Myocyte (in vitro differentiated cells): ENCODE measurements at regions not wholly inside any gene's neighbourhood (a gene's known extent, or its start where the extent isn't known, plus 50 kb on each side); places are given as distances from the start of the nearest gene placed in this dataset.
"Not testable (repeated sequence)": the region's sequence is repeated elsewhere in the genome, so short reads cannot be mapped to it uniquely, and the experiment has no call there.

Source experiments
- DNase-seq: peaks from one replicate; pipeline ENCODE4 v3.0.0-alpha.2; 2012; ENCODE audit warnings: low read depth

DNA sequence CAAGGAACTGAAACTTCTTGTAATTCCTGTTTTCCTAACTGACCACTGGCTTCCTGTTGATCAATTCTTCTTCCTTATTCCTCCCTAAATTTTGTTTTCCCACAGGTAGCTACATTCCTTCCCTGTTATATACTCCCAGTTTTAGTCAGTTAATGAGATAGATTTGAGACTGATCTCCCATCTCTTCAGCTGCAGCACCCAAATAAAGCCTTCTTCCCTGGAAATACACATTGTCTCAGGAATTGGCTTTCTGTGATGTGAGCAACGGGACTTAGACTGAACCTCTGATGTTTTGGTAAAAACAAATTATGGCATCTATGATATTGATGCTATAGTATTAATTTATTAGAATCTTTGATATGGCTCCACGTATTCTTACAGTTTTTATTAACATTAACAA, 617.3 kb upstream of the ST8SIA4 start:
- DNase-seq: no peak

DNA sequence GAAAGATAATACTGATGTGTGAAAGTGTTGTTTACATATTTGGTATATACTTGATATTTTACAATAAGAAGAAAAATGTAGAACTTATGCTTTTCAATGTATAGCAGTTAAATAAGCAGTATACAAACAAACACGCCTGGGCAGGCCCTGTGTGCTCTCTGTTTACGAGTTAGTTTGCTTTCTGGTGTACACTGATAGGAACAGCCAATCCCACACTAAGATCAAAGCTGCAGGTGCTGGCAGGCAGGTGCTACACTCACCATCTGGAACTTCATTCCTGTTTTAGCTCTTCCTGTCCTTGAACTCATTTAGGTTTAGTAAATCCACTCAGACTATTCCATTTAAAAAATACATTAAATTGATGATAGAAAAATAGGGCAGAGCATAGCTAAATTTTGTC, 614.7 kb upstream of the ST8SIA4 start:
- no peak for DNase-seq

DNA sequence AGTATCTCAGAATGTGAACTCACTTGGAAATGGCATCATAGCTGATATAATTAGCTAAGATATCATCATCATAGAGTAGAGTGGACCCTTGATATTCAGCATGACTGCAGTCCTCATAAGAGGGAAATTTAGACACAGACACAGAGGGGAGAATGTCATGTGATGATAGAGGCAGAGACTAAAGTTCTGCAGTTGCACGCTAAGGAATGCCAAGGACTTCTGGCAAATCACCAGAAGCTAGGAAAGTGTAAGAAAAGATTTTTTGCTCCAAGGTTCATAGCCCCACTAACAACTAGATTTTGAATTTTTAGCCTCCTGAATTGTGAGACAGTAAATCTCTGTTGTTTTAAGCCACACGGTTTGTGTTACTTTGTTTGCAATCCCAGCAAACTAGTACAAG, 612.6 kb upstream of the ST8SIA4 start:
- DNase-seq: no peak

DNA sequence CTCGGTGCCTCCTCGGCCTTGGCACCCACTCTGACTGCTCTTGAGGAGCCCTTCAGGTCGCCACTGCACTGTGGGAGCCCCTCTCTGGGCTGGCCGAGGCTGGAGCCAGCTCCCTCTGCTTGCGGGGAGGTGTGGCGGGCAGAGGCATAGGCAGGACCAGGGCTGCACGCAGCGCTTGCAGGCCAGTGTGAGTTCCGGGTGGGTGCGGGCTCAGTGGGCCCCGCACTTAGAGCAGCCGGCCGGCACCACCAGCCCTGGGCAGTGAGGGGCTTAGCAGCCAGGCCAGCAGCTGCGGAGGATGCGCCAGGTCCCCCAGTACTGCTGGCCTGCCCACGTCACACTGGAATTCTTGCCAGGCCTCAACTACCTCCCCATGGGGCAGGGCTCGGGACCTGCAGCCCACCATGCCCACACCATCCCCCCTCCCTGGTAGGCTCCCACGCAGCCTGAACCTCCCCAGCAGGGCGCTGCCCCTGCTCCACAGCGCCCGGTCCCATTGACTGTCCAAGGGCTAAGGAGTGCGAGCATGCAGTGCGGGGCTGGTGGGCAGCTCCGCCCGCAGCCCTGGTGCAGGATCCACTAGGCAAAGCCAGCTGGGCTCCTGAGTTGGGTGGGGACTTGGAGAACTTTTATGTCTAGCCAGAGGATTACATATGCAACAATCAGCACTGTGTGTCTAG, 602.9 kb upstream of the ST8SIA4 start:
- no peak for DNase-seq

DNA sequence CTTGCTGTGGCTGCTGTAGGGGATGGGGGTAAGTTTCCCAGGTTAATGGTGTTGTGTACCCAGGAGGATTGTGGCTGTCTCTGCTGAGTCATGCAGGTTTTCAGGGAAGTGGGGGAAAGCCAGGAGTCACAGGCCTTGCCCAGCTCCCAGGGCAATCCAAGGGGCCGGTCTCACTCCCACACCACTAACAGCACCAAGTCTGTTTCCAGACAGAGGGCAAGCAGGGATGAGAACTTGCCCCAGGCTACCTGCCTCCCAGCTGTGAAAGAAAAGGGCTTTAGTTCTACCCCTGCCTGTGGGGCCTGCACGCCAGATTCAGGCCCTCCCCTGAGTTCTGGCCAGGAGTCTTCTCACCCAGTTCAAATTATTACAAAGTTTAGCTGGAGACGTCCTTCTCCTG, 579.8 kb upstream of the ST8SIA4 start:
- no peak for DNase-seq

DNA sequence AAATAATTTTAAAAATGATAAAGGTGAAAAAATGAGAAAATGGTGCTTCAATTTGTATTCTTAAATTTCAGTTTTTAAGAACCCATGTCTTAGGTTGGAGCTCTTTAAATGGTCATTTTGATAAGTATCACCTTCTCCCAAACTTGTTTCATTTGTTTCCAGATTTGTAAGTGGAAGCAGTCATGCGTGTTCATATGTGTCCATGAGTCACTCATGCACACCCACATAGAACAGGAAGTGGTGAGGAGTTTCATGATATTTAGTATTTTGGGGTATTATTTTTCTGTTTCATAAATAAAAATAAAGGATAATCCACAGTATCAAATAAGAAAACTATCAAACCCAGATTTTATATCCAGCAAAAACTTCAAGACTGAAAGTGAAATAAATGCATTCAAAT, 570.4 kb upstream of the ST8SIA4 start:
- DNase-seq: peak; percentile 10

DNA sequence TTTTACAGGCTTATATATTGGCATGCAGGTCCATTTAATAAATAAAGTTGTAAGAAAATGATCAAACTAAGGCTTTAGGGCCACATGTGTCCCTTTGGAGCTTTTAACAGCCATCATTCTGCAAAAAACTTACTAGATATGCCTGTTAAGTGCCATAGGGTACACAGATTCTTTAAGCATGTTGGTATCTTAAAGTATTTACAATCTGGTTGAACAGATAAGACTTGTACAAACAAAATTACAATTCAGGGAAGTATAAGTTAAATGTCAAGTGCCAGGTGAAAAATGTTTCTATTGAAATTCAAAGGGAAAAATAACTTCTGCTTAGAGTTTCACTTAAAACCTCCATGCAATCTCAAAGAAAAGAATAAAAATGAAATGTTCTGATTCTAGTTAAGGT, 558.4 kb upstream of the ST8SIA4 start:
- DNase-seq: no peak

DNA sequence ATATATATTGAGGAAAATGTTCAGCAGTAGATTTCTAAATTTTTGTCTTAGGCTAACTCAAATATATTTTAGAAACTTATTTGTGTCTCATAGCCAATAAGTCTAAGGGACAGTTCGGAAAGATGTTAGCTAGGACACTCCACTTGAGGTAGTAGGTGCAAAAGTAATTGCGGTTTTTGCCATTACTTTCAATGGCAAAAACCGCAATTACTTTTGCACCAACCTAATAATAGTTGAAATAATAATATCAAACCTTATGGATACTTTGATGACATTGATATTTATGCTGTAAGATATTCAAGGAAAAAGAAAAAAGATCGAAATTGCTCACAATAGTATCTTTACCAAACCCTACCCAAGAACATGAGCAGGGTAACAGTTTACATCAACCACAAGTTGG, 555.5 kb upstream of the ST8SIA4 start:
- no peak for DNase-seq

DNA sequence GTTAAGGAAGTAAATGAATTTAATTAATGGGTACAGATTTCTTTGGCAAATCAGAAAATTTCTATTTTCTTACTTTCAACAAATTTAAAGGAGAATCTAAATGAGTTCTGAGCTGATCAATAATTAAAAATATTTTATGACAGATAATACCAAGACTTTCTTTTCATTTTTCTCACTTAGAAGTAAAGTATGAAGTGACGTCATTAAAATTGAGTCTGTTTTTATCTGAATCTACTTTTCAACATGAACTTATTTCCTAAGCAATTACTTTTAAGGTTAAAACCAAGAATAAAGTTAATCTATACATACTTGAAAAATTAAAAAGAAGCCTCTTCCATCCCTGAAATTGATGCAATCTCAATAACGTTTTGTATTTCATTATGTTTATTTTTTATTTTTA, 552.8 kb upstream of the ST8SIA4 start:
- DNase-seq: no peak

DNA sequence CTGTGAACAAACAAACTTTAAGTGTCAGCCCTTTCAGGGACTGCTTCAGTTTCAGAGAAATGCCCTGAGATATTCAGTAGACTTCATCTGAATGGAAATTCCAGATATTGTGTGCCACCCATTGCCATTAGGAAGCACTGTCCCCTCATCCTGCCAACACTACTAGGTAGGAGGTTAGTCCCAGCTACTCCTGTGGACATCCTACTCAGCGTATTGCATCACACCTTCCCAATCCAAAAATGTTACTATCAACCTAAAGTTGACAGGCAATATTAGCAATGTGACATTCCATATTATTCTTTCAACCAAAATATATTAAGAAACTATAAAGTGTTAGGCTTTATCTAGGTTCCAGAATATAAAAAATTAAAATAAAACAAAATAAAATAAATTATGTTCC, 552.0 kb upstream of the ST8SIA4 start:
- no peak for DNase-seq

DNA sequence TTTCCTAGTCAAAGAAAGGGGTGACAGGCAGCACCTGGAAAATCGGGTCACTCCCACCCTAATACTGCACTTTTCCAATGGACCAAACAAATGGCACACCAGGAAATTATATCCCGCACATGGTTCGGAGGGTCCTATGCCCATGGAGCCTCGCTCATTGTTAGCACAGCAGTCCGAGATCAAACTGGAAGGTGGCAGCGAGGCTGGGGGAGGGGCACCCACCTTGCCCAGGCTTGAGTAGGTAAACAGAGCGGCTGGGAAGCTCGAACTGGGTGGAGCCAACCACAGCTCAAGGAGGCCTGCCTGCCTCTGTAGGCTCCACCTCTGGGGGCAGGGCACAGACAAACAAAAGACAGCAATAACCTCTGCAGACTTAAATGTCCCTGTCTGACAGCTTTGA, 539.2 kb upstream of the ST8SIA4 start:
- DNase-seq: not testable (repeated sequence)

DNA sequence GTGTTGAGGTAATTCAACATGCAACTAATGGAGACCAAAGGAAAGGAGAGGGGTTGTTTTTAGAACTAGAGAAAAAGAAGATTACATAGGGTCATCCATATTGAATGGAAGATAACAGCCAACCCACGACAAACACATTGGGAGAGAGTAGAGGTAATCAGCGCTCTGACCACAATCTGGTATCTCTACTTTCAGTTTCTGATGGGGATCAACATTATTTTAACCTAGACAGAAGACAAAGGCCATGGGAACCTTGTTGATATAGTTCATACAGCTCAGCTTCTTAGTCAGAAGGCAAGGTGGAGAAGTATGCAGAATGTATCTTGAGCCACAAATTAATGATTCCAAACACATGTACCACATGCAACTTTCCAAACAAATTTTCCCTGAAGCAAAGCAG, 537.1 kb upstream of the ST8SIA4 start:
- DNase-seq: no peak

DNA sequence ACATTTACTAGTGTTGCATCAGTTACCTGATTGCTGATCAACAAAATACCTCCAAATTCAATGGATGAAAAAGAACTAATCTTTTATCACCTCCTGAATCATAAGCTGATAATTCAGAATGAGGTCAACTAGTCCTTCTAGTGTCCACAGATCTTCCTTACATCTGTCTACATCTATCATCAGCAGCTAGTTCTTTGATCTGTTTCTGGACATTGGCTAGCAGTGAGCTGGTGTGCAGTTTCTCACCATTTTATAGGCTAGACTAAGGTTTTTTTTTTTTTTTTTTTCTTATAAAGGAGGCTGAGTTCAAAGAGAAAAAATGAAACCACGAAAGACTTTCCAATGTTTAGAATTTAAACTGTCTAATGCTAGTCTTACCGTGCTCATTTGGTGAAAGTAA, 534.3 kb upstream of the ST8SIA4 start:
- DNase-seq: peak; percentile 44

DNA sequence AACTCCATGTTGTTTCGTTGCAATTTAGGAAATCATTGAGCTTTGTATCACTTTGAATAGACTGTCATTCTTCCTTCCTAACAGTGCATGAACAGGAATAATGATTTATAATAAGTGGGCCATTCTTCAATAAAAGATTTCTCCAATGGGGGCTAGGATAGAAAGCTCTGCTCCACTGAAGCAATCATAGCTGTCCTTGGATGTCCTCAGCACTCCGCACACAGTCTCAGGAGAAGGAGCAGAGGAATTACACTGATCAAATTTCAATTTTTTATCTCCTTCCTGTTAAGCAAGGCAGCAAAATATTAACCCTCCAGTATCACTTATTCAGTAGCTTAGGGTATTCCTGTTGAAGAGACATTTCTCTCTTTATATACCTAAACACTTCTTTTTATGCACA, 532.7 kb upstream of the ST8SIA4 start:
- DNase-seq: no peak

DNA sequence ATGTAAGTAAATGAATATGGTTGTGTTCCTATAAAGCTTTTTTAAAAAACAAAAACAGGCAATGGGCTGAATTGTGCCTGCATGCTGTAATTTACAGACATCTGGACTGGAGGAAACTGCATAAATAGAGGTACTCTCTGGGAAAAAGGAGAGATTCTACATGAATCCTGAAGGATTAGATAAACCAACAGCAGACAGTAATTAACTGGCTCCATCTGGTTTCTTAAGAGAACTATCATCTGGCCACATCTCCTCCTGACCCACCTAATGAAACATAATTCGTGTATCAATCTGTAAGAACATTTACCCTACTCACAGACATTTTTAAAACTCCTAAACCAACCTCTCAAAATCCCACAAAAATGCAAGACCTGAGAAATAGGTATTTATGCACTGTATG, 528.1 kb upstream of the ST8SIA4 start:
- DNase-seq: no peak

DNA sequence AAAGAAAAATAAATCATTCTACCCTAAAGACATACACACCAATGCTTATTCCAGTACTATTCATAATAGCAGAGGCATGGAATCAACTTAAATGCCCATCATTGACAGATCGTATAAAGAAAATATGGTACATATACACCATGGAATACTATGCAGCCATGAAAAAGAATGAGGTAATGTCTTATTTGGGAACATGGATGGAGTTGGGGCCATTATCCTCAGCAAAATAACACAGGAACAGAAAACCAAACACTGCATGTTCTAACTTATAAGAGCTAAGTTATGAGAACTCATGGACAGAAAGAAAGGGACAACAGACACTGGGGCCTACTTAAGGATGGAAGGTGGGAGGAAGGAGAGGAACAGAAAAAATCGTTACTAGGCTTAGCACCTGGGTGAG, 527.5 kb upstream of the ST8SIA4 start:
- no peak for DNase-seq

DNA sequence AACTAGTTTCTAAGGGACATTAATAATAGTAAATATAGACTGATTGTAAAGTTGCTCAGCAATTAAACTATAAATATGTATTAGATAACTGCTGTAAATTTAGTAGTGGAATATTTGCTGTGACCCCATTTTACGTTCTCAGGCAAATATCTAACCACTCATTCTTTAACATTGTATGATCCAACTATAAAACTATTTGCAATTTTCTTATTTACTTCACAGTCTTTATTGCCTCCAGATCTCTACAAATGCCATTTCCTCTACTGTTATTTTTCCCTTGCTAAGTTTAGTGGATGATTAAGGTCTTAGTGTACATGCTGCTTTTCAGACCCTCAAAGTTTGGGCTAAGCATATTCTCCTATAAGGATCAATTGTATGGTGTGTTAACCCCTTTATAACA, 526.2 kb upstream of the ST8SIA4 start:
- no peak for DNase-seq

DNA sequence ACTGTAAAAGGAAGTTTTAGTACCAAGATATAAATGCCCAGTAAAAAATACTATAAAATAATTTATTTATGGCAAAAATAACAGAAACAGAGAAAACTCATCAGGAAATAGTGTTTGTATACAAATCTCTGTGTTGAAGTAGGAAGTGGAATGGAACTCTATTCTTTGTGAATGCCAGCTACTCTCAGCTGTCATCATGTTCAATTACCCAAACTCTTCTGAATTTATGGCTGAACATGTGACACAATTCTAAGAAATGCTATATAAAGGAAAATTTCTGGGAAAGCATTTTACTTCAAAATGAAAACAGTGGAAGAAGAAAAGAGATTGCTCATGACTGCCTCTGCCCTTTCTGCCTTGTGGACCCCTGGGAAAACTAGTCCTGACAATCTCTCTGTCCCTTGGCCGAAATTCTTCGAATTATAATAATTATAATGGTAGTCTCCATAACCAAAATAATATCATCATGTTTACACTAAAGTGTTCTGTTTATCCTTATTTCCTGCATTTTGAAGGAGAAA, 522.3 kb upstream of the ST8SIA4 start:
- peak; percentile 29 for DNase-seq

DNA sequence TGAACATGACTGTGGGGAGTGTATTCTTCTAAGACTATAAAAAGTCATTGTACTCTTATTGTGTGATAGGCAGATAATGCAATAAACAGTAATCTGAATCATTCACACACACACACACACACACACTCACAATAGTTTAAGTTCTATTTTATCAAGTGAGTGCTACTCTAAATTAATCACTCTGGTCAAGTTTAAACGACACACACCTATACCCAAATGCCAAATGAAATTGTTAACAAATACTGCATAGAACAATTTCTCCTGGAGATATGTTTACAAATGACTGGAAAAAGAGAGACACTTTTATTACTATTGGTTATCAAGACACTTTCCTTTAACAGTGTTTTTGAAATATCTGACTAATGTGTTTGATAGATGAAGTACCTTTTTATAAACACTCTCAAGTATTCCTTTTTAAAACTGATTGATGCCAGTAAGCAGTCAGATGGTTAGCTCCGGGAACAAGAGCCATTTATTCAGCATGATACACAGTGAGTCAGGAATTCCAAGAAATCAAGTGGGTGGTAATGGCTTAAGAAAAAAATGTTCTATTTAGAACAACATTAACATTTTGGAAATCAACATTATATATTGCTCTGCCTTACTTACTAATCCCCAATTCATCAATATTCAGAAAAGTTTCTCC, 521.6 kb upstream of the ST8SIA4 start:
- peak; percentile 61 for DNase-seq

DNA sequence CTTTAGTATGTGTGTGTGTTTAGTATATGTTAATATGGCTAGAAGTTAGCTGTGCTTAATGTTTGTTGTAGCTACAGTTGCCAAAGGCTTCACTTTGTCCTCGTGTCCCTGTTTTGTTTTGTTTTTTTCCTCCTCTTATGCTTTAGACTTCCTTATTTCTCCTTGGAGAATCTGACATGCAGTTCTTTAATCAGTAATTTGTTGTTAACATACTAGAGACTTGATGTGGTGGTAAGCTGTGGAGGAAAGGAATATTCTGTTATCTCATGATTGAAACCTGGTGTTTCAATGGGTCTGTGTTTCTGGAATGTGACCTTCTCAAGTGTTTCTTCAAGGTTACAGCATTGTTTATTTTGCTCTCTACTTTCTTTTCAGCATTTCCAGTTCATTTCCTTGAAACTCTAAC, 515.6 kb upstream of the ST8SIA4 start:
- DNase-seq: no peak

DNA sequence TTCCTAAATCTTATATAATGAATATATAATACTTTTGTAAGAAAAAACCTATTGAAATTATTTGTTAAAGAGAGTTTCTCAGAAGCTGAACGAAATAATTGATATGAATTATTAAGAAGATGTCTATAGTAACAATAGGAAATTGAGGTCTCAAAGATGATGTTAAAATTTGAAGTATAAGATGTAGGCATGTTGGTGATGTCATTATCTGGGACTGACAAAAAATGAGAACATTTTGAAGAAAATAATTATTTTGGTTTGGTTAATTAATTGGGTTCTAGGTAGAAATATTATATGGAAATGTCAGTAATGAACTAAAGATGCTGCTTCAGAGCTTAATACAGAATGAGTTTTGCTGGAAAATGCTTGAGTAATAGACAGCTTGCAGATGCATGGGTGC, 501.4 kb upstream of the ST8SIA4 start:
- DNase-seq: no peak

DNA sequence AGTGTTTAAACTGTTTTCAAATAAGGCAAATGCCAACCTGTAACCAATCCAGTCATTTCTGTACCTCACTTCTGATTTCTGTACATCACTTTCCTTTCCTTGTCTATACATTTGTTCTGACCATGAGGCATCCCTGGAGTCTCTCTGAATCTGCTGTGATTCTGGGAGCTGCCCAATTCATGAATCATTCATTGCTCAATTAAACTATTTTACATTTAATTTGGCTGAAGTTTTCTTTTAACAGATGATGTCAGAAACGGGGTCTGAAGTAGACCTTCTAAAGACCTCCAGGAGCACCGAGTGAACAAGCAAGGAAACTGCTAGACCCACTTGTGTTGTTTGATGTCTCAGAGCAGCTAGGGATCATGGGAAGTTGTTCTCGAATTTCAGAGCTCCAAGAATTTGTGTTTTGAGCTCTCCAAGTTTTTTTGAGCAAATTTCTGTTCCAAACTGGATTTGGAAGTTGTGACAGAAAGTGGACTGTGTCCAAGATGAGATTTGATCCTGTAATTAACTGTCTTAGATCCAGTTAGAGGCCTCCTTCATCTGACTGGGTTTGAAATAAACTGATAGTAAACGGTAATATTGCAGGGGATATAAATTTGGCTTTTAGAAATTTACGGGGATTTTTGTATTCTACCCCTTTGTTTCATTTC, 490.8 kb upstream of the ST8SIA4 start:
- DNase-seq: peak; percentile 39
